Kidney capillary endothelial cell (primary cell): ENCODE measurements at regions not wholly inside any gene's neighbourhood (a gene's known extent, or its start where the extent isn't known, plus 50 kb on each side); places are given as distances from the start of the nearest gene placed in this dataset.

ENCODE experiments used
- DNase-seq: peaks from one replicate; pipeline ENCODE4 v3.0.0-alpha.2; 2018; ENCODE audit warnings: low spot score

DNA sequence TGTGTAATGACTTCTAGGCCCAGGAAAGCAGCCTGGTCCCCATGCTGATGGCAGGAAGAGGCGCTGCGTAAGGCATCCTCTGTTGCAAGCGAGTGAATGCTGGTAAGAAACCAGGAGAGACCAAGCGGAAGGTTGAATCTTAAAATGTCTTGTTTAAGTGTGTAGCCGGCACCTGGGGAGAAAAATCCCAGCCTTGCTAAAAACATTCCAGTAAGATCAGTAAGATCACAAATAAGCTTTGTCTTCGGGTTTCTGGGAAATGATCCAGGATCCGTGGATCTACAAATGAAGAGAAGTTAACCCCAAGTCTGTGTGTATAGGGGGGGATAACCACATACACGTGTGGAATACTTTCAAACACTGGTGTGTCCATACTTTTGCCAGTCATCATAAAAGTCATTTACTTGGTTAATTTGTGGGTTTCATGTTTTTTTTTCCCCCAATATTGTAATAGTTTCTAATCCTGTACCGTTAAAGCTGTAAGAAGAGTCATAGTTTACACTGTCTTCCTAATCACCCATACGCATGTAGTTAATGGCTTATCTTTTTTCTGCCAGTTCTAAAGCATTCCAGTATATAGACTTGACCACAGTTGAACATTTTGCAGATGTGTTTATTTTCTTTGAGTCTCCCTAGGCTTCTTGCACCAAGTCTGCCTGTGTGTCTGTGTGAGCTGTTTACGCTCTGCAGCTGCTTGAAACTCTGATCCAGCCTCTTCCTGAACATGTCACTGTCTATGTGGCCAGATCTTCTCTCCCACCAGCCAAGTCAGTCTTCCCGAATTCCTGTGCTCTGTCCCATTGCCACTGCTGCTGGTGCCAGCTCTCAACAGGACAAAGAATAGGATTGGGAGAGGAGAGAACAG, 135.9 kb upstream of the ARL4C start:
- no peak for DNase-seq

GRCh38 chr2:234631646-234632514, 135.0 kb upstream of the ARL4C start:
- no peak for DNase-seq

DNA sequence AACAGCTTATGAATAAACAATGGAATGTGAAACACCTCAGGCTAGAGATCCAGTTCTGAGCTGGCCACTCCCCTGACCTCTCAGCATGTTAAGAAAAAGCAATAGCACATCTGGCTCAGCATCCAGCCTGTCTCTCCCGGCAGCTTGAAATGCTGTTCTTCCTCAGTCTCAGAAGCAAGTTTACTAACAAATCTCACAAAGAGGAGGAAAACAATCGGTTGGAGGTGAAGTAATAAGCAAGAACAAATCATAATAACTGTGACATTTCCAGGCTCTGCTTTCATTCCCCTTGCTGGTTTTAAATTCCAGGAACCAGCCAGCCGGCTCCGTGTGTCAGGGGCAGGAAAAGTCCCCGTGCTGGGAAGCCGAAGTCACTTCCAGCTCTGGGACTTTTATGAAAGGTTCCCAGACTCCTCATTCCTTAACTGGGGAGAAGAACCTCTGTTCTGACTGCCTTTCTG, 133.9 kb upstream of the ARL4C start:
- DNase-seq = no peak

DNA sequence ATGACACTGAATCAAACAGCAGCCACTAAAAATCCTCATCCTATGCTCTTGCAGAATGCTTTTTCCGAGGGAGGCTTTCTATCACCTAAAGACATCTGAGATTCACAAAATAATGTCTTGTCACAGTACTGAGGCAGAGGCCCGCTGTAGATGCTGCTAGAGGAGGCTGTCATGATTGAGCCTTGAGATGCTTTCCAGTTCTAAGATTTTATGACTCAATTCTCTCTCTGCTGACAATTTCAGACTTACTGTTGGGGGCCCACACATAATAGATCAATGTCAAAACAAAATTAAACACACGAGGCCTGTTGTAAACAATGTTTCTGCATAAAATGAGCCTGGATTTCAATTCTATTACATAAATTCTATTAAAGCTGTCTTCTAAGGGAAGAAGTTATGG, 132.7 kb upstream of the ARL4C start:
- no peak for DNase-seq

DNA sequence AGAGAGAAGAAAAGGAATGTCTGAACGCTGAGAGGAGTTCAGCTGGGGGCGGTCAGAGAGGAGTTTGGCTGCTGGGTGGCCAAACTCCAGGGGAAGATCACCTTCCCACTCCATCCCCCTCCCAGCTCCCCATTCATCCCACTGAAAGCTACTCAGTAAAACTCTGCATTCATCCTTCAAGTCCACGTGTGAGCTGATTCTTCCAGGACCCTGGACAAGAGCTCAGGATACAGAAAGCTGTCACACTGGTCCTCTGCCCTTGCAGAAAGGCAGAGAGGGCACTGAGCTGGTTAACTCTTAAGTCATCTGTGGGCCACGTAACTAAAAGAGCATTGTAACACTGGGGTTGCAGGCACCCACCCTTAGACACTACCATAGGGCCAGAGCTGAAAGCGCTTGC, 132.1 kb upstream of the ARL4C start:
- no peak for DNase-seq

DNA sequence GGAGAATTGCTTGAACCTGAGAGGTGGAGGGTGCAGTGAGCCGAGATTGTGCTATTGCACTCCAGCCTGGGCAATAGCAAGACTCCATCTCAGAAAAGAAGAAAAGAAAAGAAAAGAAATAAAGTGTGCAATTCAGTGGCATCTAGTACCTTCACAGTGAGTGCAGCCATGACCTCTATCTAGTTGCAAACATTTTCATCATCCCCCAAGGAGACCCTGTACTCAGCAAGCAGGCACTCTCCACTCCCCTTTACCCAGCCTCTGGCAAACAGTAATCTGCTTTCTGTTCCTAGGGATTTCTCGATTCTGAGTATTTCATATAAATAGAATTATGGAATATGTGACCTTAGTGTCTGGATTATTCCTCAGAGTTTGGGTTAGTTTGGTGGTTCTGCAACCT, 130.4 kb upstream of the ARL4C start:
- no peak for DNase-seq

- DNase-seq = no peak
These were observed 129.8 kb upstream of the ARL4C start for GRCh38 chr2:234626566-234627130.

- DNase-seq = no peak
These were observed 128.9 kb upstream of the ARL4C start for GRCh38 chr2:234625626-234626250.

DNA sequence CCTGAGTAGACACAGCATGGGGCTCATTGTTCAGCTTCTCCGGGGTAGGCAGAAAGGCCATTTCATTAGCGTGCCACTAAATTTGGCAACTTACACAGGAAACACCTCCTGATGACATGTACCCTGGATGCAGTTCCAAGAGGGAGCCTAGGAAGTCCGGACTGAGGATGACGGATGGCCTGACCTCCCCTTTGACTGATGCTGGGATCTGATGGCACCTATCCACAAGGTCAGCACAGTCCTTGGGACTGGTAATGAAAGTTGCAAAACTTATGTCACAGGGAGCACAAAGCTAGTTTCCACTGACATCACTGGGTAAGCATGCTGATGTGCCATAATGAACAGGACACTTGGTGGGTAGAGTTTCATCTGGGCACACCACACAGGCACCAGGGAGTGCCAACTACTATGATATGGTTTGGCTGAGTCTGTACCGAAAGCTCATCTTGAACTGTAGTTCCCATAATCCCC, 126.7 kb upstream of the ARL4C start:
- DNase-seq = peak; percentile 88

GRCh38 chr2:234621120-234621519, 124.2 kb upstream of the ARL4C start:
- DNase-seq = no peak

- DNase-seq = peak; percentile 84
These were observed 123.1 kb upstream of the ARL4C start for GRCh38 chr2:234620018-234620417.

DNA sequence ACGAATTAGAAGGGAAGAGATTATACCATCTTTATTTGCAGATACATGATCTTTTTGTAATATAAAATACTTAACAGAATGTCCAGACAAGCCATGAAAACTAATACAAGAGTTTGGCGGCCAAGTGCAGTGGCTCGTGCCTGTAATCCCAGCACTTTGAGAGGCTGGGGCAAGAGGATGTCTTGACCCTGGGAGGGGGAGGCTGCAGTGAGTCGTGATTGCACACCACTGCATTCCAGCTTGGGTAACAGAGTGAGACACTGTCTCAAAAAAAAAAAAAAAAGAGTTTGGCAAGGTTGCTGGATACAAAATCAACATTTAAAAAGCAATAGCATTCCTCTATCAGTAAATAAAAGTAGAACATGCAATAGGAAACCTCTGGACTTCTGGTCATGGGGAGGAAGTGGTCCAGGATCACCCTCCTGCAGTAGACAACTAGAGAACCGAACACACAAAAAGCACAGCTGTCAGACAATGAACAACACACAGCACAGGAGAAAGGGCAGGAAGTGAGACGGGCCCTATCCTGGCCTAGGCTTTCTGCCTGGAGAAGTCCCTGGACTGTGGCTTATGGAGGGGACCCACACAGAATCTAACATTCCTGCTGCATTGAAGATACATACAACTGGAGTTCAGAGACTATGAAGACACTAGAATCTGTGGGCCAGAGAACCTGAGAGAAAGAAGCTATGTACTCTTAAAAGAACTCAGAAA, 118.9 kb upstream of the ARL4C start:
- no peak for DNase-seq

DNA sequence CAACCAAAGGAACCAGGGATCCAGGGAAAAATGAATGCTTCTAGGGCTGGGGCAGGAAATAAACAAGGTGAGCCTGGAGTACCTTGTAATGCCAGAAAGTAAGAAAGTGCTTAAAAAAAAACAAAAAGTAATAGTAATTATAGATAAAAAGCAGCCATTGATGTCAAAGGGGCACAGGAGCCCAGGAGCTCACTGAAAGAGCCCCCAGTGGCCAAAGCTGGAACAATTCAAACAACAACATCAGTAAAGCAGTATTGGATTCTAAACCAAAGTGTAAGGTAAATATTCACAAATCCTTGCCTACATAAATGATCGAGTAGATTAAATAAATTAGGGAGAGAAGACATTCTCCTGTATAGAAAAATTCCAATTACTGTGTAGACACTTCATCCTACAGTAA, 114.3 kb upstream of the ARL4C start:
- DNase-seq = no peak

DNA sequence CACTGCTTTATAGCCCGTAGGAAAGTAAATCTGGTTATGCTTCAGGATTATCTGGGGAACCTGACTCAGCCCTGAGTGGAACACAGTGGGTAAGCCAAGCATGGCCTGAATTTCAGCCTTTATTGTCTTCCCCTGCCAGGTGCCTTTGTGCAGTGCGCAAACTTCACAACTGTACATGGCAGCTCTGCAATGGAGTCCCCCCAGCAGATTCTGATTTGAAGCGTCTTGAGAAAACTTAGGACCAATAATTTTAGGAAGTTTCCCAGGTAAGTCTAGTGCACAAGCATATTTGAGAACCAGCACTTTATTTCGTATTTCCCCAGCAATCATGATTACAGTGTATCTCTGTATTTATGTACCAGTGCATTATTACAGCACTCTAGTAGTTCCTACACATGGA, 112.1 kb upstream of the ARL4C start:
- no peak for DNase-seq

DNA sequence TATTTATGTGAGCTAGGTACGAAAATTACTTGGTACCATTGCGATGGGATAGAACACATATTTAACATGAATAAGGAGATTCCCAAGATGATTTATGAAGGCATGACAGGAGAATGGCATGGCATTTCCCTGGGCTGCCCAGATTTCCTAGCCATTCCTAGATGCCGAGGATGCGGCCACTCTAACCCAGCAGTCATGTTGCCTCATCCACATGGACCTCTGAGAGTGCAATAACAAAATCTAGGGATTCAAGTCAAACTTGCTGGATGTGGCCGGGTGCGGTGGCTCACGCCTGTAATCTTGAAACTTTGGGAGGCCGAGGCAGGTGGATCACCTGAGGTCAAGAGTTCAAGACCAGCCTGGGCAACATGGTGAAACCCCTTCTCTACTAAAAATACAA, 110.8 kb upstream of the ARL4C start:
- DNase-seq = no peak

DNA sequence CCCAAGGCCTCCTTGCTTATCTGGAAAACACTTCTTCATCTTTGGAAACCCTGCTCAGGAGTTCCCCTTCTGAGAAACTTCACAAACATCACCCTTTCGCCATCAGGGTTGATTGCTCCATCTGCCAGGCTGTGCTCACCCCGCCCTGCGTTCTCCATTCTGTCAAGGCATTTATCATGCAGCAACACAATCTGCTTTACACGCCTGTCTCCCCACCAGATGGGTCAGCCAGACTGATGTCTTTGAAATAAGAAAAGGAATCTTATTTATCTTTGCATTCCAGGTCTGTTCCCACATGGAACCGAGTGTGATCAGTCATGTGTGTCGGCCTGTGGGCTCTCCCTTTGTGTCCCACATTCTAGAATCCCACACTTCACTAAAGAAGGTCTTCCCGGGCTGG, 110.0 kb upstream of the ARL4C start:
- no peak for DNase-seq

DNA sequence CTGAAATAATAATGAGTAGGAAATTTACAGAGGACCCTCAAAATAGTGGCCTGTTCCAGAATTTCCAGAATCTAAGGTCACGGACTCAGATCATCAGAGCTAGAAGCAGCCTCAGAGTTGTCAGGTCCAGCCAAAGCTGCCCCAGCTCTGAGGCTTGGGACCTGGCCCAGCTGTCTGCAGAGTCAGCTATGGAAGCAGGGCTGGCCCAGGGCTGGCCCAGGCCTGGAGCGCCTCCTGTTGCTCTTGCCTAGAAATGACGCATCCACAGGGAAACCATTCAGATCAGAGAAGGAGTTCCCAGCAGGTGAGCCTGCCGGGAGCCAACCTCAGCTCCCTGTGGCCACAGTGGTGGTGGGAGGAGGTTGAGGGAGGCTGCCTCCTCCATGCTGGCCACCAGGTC, 106.7 kb upstream of the ARL4C start:
- no peak for DNase-seq

GRCh38 chr2:234601213-234601612, 104.3 kb upstream of the ARL4C start:
- DNase-seq = no peak

GRCh38 chr2:234597576-234597861, 100.6 kb upstream of the ARL4C start:
- DNase-seq = no peak

- no peak for DNase-seq
These were observed 100.1 kb upstream of the ARL4C start for GRCh38 chr2:234596696-234597575.

DNA sequence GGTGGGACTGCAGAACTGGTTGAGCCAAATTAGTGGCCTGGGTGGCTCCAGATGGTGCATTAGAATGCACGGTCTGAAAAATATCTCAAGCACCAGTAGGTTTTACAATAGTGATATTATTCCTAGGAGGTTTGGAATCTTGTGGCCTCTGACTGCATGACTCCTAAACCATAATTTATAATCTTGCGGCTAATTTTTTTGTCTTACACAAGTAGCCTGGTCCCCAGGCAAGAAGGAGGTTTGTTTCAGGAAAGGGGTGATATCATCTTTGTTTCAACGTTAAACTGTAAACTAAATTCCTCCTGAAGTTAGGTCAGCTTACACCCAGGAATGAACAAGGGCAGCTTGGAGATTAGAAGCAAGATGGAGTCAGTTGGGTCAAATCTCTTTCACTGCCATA, 98.9 kb upstream of the ARL4C start:
- no peak for DNase-seq
